Body of pancreas (tissue), 4 donors: ENCODE measurements at regions not wholly inside any gene's neighbourhood (a gene's known extent, or its start where the extent isn't known, plus 50 kb on each side); places are given as distances from the start of the nearest gene placed in this dataset.

Source experiments
- CTCF ChIP-seq, 7 experiments: fragments of 450-650 bp in 4 of 7; fragments of 200-600 bp in 3 of 7; sonication (generic) in 3 of 7; IDR thresholded peaks; one replicate each; pipeline ENCODE4 v1.5.1; 2016 to 2019; ENCODE audit warnings: antibody characterized with exemption in 7 of 7
- POLR2A ChIP-seq, 3 donors: fragments of 450-650 bp; IDR thresholded peaks; one replicate each; pipeline ENCODE4 v1.6.1; 2016; ENCODE audit warnings: antibody characterized with exemption in 3 of 3, mild to moderate bottlenecking in 2 of 3

- TF ChIP-seq CTCF (IDR thresholded peaks at IDR 0.05) (no peak), POLR2A (IDR thresholded peaks at IDR 0.05) (no peak)
Measured at GRCh38 chr20:55471052-55472006, 534.0 kb downstream of the CBLN4 start.
